GM12878 (cell line): ENCODE measurements at regions not wholly inside any gene's neighbourhood (a gene's known extent, or its start where the extent isn't known, plus 50 kb on each side); places are given as distances from the start of the nearest gene placed in this dataset.

Experiments used
- IKZF2 ChIP-seq, 2 experiments: fragments of 450-650 bp; IDR thresholded peaks; 2 replicates each; pipeline ENCODE4 v1.6.1; 2017; ENCODE audit warnings: mild to moderate bottlenecking in 2 of 2, moderate library complexity in 2 of 2
- ZNF274 ChIP-seq: IDR thresholded peaks from one replicate; pipeline ENCODE4 v1.8.0; 2011; ENCODE audit not compliant: insufficient read length, insufficient read depth

GRCh38 chr4:133385161-133385954 lies 236.3 kb downstream of the PCDH10 start:
- TF ChIP-seq ZNF274 (no peak), IKZF2 (IDR thresholded peaks at IDR 0.05) (no peak)
